ENCODE measurements at regions not wholly inside any gene's neighbourhood (a gene's known extent, or its start where the extent isn't known, plus 50 kb on each side); places are given as distances from the start of the nearest gene placed in this dataset.
"Not testable (repeated sequence)": the region's sequence is repeated elsewhere in the genome, so short reads cannot be mapped to it uniquely, and the experiment has no call there.

- TF ChIP-seq ZFX (IDR thresholded peaks at IDR 0.05; ENCODE audit: borderline replicate concordance) = no peak
- no peak for TF ChIP-seq CTCF (IDR thresholded peaks at IDR 0.05)
- H3K27ac ChIP-seq = no peak overlapping the region
Observed at GRCh38 chrX:46169808-46170207, 375.4 kb downstream of the ZNF674 start.

GRCh38 chrX:46168254-46168653 lies 377.0 kb downstream of the ZNF674 start:
- TF ChIP-seq CTCF (IDR thresholded peaks at IDR 0.05) (no peak), ZFX (IDR thresholded peaks at IDR 0.05; ENCODE audit: borderline replicate concordance) (no peak)
- H3K27ac ChIP-seq = no peak overlapping the region

GRCh38 chrX:46165866-46166265 lies 379.4 kb downstream of the ZNF674 start:
- no peak overlapping the region for H3K27ac ChIP-seq
- TF ChIP-seq ZFX (IDR thresholded peaks at IDR 0.05; ENCODE audit: borderline replicate concordance) (no peak), CTCF (IDR thresholded peaks at IDR 0.05) (no peak)

DNA sequence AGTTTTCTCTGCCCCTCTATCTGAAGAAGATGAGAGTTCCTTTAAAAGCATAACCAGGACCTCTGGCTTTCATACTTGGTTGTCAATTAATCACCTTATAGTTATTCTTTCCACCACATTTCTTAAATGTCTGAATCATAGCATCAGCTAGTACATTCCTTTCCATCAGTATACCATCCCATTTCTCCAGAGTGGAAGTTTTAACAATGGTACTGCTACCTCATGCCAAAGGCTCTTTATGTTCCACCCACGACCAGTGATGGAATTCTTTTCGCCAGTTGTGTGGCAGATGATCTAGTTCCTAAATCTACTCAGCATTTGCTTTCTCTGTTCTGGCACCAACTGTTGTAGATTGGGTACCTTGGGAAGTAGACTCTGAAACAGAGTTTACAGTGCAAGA lies 379.8 kb downstream of the ZNF674 start:
- no peak overlapping the region for H3K27ac ChIP-seq
- no peak for TF ChIP-seq CTCF (IDR thresholded peaks at IDR 0.05)
- no peak for TF ChIP-seq ZFX (IDR thresholded peaks at IDR 0.05; ENCODE audit: borderline replicate concordance)

DNA sequence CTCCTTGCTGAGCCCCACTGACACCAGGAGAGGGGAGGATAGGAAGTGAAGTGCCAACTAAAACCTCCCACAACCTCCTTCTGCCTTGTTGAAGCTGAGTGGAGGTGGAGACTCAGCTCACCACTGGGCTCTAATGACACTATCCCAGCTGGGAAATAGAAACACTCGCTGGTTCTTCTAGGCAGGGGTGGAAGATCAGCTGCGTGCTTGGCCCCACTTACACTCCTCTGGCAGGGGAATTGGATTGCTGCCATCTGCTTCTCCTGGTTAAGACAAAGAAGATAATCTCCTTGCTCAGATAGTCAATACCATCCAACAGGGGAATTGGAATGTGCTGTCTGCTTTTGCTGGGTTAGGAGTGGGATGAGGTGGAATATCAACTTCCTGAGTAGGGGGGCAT lies 392.5 kb downstream of the ZNF674 start:
- TF ChIP-seq ZFX (IDR thresholded peaks at IDR 0.05; ENCODE audit: borderline replicate concordance) = no peak
- TF ChIP-seq CTCF (IDR thresholded peaks at IDR 0.05) = no peak
- no peak overlapping the region for H3K27ac ChIP-seq

DNA sequence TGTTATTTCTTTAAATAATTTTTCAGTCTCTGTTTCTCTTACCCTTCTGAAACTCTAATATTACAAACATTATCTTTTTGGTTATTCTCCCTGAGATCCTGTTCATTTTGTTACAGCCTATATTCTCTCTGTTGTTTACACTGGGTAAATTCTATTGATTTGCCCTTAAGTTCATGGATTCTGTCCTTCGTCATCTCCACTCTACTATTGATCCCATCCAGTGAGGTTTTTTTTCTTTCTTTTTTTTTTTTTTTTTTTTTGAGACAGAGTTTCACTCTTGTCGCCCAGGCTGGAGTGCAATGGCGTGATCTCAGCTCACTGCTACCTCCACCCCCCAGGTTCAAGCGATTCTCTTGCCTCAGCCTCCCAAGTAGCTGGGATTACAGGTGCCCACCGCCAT lies 393.9 kb downstream of the ZNF674 start:
- H3K27ac ChIP-seq = not testable (repeated sequence)

DNA sequence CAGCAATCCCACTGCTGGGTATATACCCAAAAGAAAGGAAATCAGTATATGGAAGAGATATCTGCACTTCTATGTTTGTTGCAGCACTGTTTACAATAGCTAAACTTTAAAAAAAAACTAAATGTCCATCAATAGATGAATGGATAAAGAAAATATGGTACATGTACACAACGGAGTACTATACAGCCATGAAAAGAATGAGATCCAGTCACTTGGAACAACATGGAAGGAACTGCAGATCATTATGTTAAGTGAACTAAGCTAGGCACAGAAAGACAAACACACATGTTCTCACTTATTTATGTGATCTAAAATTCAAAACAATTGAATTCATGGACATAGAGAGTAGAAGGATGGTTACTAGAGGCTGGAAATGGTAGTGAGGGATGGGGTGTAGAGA lies 400.7 kb downstream of the ZNF674 start:
- no peak for TF ChIP-seq CTCF (IDR thresholded peaks at IDR 0.05)
- no peak for TF ChIP-seq ZFX (IDR thresholded peaks at IDR 0.05; ENCODE audit: borderline replicate concordance)

DNA sequence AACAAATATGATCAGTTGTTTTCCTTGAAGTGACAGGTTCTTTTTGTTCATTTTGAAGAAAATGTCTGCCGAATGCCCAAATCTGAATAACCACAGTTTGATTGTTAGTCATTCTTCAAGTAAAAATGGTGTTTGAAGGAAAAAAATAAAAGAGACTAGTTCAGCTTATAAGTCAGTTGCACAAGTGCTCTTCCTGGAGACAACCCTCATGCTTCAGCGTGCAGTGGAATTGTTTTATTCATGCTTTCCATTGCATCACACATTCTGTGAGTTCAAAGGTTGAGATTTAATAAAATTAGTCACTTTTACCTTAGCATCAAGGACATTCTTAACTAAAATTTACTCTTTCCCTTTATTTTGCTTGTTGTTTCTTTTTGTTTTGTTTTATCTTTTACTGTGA lies 404.9 kb downstream of the ZNF674 start:
- TF ChIP-seq CTCF (IDR thresholded peaks at IDR 0.05) = no peak
- TF ChIP-seq ZFX (IDR thresholded peaks at IDR 0.05; ENCODE audit: borderline replicate concordance) = no peak
- no peak overlapping the region for H3K27ac ChIP-seq

More for the DNA sequence above, 400.7 kb downstream of the ZNF674 start:
- no peak overlapping the region for H3K27ac ChIP-seq
